HepG2 (cell line): ENCODE measurements at regions not wholly inside any gene's neighbourhood (a gene's known extent, or its start where the extent isn't known, plus 50 kb on each side); places are given as distances from the start of the nearest gene placed in this dataset.

ENCODE experiments used
- NFKB2 ChIP-seq: sonication (generic); formaldehyde crosslinking; IDR thresholded peaks from 2 replicates; pipeline ENCODE4 v1.4.0; 2020; ENCODE audit warnings: missing genetic modification reagents, borderline replicate concordance
- PAXIP1 ChIP-seq: sonication (generic); formaldehyde crosslinking; conservative IDR thresholded peaks from 2 replicates; pipeline ENCODE4 v1.4.0; 2020; ENCODE audit warnings: mild to moderate bottlenecking, missing genetic modification reagents, moderate library complexity
- SOX13 ChIP-seq, 3 experiments: fragments of 450-650 bp in 1 of 3; sonication (generic) in 1 of 3; formaldehyde crosslinking in 1 of 3; IDR thresholded peaks in 2 of 3; conservative IDR thresholded peaks in 1 of 3; 2 replicates each; pipeline versions ENCODE4 v1.5.0 to v1.6.1; 2016 to 2020; ENCODE audit warnings: antibody characterized with exemption in 1 of 3, mild to moderate bottlenecking in 1 of 3, missing compliant biosample characterization in 1 of 3, missing genetic modification reagents in 1 of 3, moderate library complexity in 1 of 3
- SOX5 ChIP-seq: IDR thresholded peaks from 2 replicates; pipeline ENCODE4 v1.6.1; 2016; ENCODE audit warnings: borderline replicate concordance
- ZFX ChIP-seq: sonication (generic); formaldehyde crosslinking; IDR thresholded peaks from 2 replicates; pipeline ENCODE4 v1.4.0; 2020; ENCODE audit warnings: mild to moderate bottlenecking, low read depth, missing genetic modification reagents, moderate library complexity
- TF ChIP-seq, protein P1 (sequence below): IDR thresholded peaks from 2 replicates; pipeline ENCODE4 v1.4.0; 2020; ENCODE audit warnings: mild to moderate bottlenecking, missing genetic modification reagents

GRCh38 chr15:37206690-37207089 is 106.3 kb upstream of the MEIS2 start (continued):
- TF ChIP-seq, protein P1, sequence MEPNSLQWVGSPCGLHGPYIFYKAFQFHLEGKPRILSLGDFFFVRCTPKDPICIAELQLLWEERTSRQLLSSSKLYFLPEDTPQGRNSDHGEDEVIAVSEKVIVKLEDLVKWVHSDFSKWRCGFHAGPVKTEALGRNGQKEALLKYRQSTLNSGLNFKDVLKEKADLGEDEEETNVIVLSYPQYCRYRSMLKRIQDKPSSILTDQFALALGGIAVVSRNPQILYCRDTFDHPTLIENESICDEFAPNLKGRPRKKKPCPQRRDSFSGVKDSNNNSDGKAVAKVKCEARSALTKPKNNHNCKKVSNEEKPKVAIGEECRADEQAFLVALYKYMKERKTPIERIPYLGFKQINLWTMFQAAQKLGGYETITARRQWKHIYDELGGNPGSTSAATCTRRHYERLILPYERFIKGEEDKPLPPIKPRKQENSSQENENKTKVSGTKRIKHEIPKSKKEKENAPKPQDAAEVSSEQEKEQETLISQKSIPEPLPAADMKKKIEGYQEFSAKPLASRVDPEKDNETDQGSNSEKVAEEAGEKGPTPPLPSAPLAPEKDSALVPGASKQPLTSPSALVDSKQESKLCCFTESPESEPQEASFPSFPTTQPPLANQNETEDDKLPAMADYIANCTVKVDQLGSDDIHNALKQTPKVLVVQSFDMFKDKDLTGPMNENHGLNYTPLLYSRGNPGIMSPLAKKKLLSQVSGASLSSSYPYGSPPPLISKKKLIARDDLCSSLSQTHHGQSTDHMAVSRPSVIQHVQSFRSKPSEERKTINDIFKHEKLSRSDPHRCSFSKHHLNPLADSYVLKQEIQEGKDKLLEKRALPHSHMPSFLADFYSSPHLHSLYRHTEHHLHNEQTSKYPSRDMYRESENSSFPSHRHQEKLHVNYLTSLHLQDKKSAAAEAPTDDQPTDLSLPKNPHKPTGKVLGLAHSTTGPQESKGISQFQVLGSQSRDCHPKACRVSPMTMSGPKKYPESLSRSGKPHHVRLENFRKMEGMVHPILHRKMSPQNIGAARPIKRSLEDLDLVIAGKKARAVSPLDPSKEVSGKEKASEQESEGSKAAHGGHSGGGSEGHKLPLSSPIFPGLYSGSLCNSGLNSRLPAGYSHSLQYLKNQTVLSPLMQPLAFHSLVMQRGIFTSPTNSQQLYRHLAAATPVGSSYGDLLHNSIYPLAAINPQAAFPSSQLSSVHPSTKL (CRISPR knock-in tag): peak; percentile 35; the same call in 1 of the 2 replicates
- 0 out of 2 replicates have a peak, but pooled peaks have one; percentile 13 for TF ChIP-seq SOX5 (CRISPR knock-in tag)
- peak; percentile 41; the same call in 1 of the 2 replicates for TF ChIP-seq PAXIP1 (CRISPR knock-in tag)
- TF ChIP-seq SOX13 (IDR thresholded peaks at IDR 0.05): no peak
- TF ChIP-seq SOX13 (CRISPR knock-in tag; conservative IDR thresholded peaks at IDR 0.05 in 1 of 2, IDR thresholded peaks at IDR 0.05 in 1 of 2): peak in 1 of 2 experiments; percentile 45; a peak in 2 of 4 replicates
- peak; percentile 28; the same call in 1 of the 2 replicates for TF ChIP-seq ZFX
- TF ChIP-seq NFKB2 (CRISPR knock-in tag): no peak
